ENCODE measurements at regions not wholly inside any gene's neighbourhood (a gene's known extent, or its start where the extent isn't known, plus 50 kb on each side); places are given as distances from the start of the nearest gene placed in this dataset.

DNA sequence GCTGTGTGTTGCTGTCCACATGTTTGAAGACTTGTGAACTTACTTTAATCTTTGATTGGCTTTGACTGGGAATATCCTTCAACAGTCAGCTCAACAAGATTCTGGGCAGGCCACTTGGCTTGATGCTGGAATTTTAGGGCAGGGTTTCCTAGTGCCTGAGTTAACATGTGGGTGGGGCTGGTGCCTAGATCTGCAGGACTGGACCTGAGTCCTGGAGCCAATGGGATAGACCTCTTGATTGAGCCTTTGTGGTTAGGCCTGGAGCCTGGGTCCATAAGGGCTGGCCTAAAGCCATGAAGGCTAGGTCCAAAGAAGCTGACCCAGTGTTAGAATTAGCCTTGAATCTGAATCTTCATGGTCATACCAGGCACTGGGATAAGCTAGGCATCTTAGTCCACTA is 757.1 kb upstream of the ADGRL3 start:
- no peak for TF ChIP-seq EP300 (IDR thresholded peaks at IDR 0.05; ENCODE audit: borderline replicate concordance)
- no peak for TF ChIP-seq FOXM1 (IDR thresholded peaks at IDR 0.05; ENCODE audit: borderline replicate concordance, low read depth)
- no peak for TF ChIP-seq USF1 (IDR thresholded peaks at IDR 0.05)
- no peak for TF ChIP-seq MAX (IDR thresholded peaks at IDR 0.05)
- no peak for TF ChIP-seq TAF1 (IDR thresholded peaks at IDR 0.05; ENCODE audit: low read depth)
- no peak for TF ChIP-seq RAD21 (IDR thresholded peaks at IDR 0.05; ENCODE audit: low read depth)
- no peak for TF ChIP-seq EGR1 (IDR thresholded peaks at IDR 0.05)
- TF ChIP-seq REST (IDR thresholded peaks at IDR 0.05; ENCODE audit: low read depth) = no peak
- TF ChIP-seq ZBTB7A (IDR thresholded peaks at IDR 0.05; ENCODE audit: low read depth) = no peak
- TF ChIP-seq YY1 (IDR thresholded peaks at IDR 0.05; ENCODE audit: low read depth) = no peak
- TF ChIP-seq TCF12 (IDR thresholded peaks at IDR 0.05; ENCODE audit: low read depth) = no peak

Measured in Ishikawa (cell line).